MCF 10A (cell line): ENCODE measurements at regions not wholly inside any gene's neighbourhood (a gene's known extent, or its start where the extent isn't known, plus 50 kb on each side); places are given as distances from the start of the nearest gene placed in this dataset.

Source experiments
- BruUV-seq: library from RNA; stranded (reverse); fragments of 400-500 nt; replicated peaks from 2 replicates; lab custom pipeline; 2021; lab: Mats Ljungman, UMichigan
- CTCF ChIA-PET: fragments of 300-600 bp; sonication (Branson Sonifier 250); formaldehyde crosslinking; extraction: SDS; loops from one replicate; lab custom pipeline; 2021; ENCODE audit warnings: antibody characterized with exemption, inconsistent platforms; lab: Yijun Ruan, JAX
- POLR2A ChIA-PET: fragments of 300-600, 350-650 bp; sonication (Branson Sonifier 250); formaldehyde crosslinking; extraction: SDS; loops from one replicate; lab custom pipeline; 2020; ENCODE audit warnings: antibody characterized with exemption, inconsistent platforms; lab: Yijun Ruan, JAX
- DNase-seq: peaks from one replicate; pipeline ENCODE4 v3.0.0-alpha.2; 2018; ENCODE audit not compliant: unreplicated experiment
- H3K27ac Mint-ChIP-seq: one replicate; pipeline ENCODE4 v1.8.0; 2022; ENCODE audit warnings: mild to moderate bottlenecking, low read depth, mixed read lengths; ENCODE audit not compliant: unreplicated experiment
- H3K27me3 Mint-ChIP-seq: one replicate; pipeline ENCODE4 v1.8.0; 2022; ENCODE audit warnings: mixed read lengths; ENCODE audit not compliant: insufficient read depth, unreplicated experiment
- H3K36me3 Mint-ChIP-seq: one replicate; pipeline ENCODE4 v1.8.0; 2022; ENCODE audit warnings: mild to moderate bottlenecking, moderate library complexity, mixed read lengths; ENCODE audit not compliant: insufficient read depth, unreplicated experiment
- H3K4me1 Mint-ChIP-seq: one replicate; pipeline ENCODE4 v1.8.0; 2022; ENCODE audit warnings: mixed read lengths; ENCODE audit not compliant: insufficient read depth, unreplicated experiment
- H3K4me3 Mint-ChIP-seq: one replicate; pipeline ENCODE4 v1.8.0; 2022; ENCODE audit warnings: mild to moderate bottlenecking, moderate library complexity, mixed read lengths; ENCODE audit not compliant: unreplicated experiment
- H3K9me3 Mint-ChIP-seq: one replicate; pipeline ENCODE4 v1.8.0; 2022; ENCODE audit warnings: mixed read lengths; ENCODE audit not compliant: unreplicated experiment
- intact Hi-C: fragments of 100-400 bp; cut with micrococcal nuclease; formaldehyde crosslinking; loops from 2 replicates; pipeline ENCODE4 v1.14.1; 2022
- TF ChIP-seq, protein P1 (sequence below): fragments of 200-600 bp; IDR thresholded peaks from one replicate; pipeline ENCODE4 v1.8.0; 2022; ENCODE audit warnings: antibody characterized with exemption, mild to moderate bottlenecking; ENCODE audit not compliant: unreplicated experiment

GRCh38 chr12:89016970-89017778 is 335.1 kb downstream of the DUSP6 start:
- intact Hi-C loops, result loop anchor here (1.0 kb wide), 1 partner anchor 507 kb away; the partner anchor contains the start of gene GALNT4
- Mint-ChIP-seq H3K4me3 (peak overlapping the region; percentile 50), H3K36me3 (no peaks in the 10 kb centered on the region), H3K9me3 (no peaks in the 10 kb centered on the region), H3K27ac (no peak overlapping the region), H3K4me1 (peaks cover 12% of the 10 kb centered on the region), H3K27me3 (no peaks in the 10 kb centered on the region)
- no TSS peak for BruUV-seq
- POLR2A ChIA-PET, result interaction anchor here (0.5 to 1.4 kb wide), 8 partner anchors 63 to 509 kb away, joined by 3 to 6 read pairs (median 4); partner anchors contain the start of gene GALNT4
- DNase-seq, result peak; percentile 85
- TF ChIP-seq, protein P1, sequence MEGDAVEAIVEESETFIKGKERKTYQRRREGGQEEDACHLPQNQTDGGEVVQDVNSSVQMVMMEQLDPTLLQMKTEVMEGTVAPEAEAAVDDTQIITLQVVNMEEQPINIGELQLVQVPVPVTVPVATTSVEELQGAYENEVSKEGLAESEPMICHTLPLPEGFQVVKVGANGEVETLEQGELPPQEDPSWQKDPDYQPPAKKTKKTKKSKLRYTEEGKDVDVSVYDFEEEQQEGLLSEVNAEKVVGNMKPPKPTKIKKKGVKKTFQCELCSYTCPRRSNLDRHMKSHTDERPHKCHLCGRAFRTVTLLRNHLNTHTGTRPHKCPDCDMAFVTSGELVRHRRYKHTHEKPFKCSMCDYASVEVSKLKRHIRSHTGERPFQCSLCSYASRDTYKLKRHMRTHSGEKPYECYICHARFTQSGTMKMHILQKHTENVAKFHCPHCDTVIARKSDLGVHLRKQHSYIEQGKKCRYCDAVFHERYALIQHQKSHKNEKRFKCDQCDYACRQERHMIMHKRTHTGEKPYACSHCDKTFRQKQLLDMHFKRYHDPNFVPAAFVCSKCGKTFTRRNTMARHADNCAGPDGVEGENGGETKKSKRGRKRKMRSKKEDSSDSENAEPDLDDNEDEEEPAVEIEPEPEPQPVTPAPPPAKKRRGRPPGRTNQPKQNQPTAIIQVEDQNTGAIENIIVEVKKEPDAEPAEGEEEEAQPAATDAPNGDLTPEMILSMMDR, result peak; percentile 53
- CTCF ChIA-PET, result interaction anchor here (0.6 to 4.9 kb wide), 28 partner anchors 9 to 1809 kb away, joined by 3 to 52 read pairs (median 3); partner anchors contain the start of genes DUSP6, GALNT4 and POC1B

DNA sequence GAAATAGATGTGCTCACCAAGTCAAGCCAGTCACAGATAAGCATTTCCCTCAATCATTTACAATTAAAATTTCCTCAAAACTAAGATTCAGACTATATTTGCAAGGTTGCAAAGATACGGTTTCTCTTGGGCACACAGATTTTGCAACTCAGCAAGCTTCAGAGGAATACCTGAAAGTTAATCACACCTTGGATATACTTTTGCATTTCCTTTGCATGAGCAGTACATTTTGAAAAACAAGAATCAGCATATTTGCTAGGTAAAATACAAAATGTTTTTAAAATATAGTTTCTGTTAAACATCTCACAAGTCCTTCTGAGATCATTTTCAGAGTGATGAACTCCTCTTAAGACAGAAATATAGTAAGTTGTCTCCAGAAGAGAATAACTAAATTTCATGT is 336.9 kb downstream of the DUSP6 start:
- H3K27ac Mint-ChIP-seq, result no peak overlapping the region
- intact Hi-C loops, result no loop called here
- TF ChIP-seq, protein P1, result no peak
- ChIA-PET POLR2A (no interaction called here), CTCF (interaction anchor here (2.1 kb wide), 1 partner anchor 446 kb away, joined by 8 read pairs; no protein-coding TSS in a partner anchor)
- H3K27me3 Mint-ChIP-seq, result no peaks in the 10 kb centered on the region
- no peaks in the 10 kb centered on the region for H3K9me3 Mint-ChIP-seq
- BruUV-seq, result no TSS peak
- no peaks in the 10 kb centered on the region for H3K36me3 Mint-ChIP-seq
- DNase-seq, result no peak
- no peak overlapping the region for H3K4me3 Mint-ChIP-seq
- peaks cover 12% of the 10 kb centered on the region for H3K4me1 Mint-ChIP-seq

DNA sequence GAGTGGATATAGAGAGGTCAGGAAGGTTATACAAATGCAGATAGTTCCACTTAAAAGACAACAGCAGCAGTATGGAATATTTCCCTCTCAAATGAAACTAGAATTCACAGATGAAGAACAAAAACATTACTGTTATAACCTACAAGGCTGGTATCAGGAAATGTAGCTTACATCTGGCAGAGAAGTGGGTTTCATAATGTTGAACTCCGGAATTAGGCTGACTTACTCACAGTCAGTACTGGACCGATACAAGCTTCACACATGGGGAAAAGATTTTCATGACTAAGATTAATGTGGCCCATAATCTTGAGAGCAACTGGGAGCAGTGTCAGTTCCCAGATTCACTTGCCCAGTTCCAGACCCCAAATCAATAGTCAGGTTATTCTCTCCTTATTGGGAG is 353.9 kb downstream of the DUSP6 start:
- H3K27ac Mint-ChIP-seq, result no peak overlapping the region
- H3K4me3 Mint-ChIP-seq, result no peak overlapping the region
- no peaks in the 10 kb centered on the region for H3K27me3 Mint-ChIP-seq
- H3K36me3 Mint-ChIP-seq, result no peaks in the 10 kb centered on the region
- H3K9me3 Mint-ChIP-seq, result no peaks in the 10 kb centered on the region
- intact Hi-C loops, result no loop called here
- DNase-seq, result peak; percentile 3
- TF ChIP-seq, protein P1, result no peak
- CTCF ChIA-PET, result no interaction called here
- no TSS peak for BruUV-seq
- POLR2A ChIA-PET, result interaction anchor here (1.0 kb wide), 1 partner anchor 504 kb away, joined by 4 read pairs; no protein-coding TSS in a partner anchor
- no peaks in the 10 kb centered on the region for H3K4me1 Mint-ChIP-seq

DNA sequence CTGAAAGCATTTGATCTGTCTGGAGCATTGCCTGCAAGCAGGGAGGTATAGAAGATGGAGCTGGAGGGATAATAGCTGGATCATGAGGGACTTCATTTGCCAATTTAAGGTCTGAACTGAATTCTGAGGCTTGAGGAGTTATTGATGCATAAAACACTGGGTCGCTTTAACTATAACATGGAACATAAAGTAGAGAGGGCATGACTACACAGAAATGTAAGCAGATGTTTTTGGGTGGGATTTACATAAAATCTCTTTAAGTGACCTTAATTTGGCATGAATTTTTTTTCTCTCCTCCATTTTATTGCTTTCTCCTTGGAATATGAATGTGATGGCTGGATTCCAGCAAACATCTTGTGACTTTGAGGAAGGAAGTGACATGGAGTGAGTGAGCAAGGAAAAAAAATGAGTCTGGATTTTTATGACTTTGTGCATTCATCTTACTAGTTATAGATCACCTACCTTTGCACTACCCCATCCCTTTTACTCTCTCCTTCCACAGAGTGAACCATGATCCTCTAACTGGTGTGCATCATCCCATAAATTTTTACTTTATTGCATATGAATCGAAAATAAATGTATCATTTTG is 356.0 kb downstream of the DUSP6 start:
- POLR2A ChIA-PET, result no interaction called here

More for the DNA sequence above, 356.0 kb downstream of the DUSP6 start:
- Mint-ChIP-seq H3K27ac (no peak overlapping the region), H3K9me3 (no peaks in the 10 kb centered on the region), H3K4me3 (no peak overlapping the region), H3K4me1 (no peaks in the 10 kb centered on the region), H3K27me3 (no peaks in the 10 kb centered on the region), H3K36me3 (no peaks in the 10 kb centered on the region)
- no peak for DNase-seq
- TF ChIP-seq, protein P1, result no peak
- CTCF ChIA-PET, result interaction anchor here (0.7 to 0.9 kb wide), 4 partner anchors 18 to 416 kb away, joined by 3 read pairs; no protein-coding TSS in a partner anchor
- no TSS peak for BruUV-seq
- intact Hi-C loops, result no loop called here
